GM19035 (cell line): ENCODE measurements at regions not wholly inside any gene's neighbourhood (a gene's known extent, or its start where the extent isn't known, plus 50 kb on each side); places are given as distances from the start of the nearest gene placed in this dataset.

Experiments used
- ATAC-seq: cut with Tn5 transposase; IDR thresholded peaks from one replicate; pipeline ENCODE4 v1.9.1; 2021; ENCODE audit not compliant: unreplicated experiment

DNA sequence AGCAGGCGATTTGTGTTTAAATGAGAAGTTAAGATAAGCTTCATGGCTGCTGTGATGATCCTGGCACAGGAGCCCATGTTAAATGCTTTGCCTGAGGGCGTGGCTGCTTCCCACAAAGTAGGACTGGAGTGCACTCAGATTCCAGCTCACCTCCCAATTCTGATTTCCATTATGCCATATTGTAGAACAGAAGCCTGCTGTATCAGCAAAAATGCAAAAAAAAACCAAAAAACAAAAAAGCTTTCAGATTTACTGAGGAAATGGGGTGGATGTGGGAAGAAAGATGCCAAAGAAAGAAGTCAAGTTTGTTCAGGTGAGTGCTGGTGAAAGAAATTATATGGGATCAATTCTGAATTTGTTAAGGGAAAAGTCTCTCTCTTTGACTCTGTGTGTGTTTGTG, 610.4 kb upstream of the NETO1 start:
- ATAC-seq, result no peak

DNA sequence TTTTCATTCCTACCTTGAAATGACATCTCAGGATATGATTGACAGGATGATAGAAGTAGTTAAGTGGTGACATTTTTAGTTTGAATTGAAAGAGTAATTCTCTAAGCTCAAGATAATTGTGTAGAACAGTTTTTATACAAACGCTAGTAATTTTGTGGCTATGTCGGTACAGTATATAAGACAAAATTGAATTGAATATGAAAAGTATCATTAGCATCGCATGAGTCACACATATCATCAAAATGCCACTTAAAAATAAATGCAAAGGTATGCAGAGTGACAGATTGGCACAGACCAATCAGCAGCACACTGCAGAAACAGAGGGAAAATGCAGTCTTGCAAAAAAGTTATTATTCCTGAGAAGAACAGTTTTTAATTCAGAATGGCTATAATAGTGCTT, 608.2 kb upstream of the NETO1 start:
- no peak for ATAC-seq

DNA sequence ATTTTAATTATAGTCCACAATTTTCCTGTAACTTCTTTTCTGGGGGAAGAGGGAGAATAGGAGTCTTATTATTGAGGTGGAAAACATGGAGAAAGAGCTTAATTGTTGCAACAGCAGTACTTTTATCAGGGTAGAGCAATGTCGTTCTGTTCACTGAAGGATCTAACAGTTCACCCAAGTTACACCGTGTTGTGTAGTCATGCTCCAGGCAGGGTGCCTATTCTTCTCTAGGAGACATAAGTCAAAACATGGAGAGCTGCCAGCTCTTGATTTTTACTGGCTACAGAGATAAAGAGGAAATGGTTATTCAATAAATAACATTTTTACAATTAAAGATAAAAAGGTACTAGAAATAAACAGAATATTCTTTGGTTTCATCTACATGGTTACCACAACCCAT, 594.3 kb upstream of the NETO1 start:
- ATAC-seq, result no peak

DNA sequence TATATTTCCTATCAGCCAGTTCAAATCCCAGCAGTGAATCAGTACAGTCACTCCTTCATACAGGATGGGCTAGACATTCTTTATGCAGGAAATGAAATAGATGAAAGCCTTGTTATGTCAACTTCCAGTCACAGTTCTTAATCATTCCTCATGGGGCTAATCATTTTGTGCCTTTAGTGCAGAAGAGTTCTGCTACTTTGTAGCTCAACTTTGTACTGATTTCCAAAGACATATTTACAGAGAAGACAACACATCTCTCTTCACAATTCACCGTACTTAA, 593.9 kb upstream of the NETO1 start:
- ATAC-seq, result no peak

DNA sequence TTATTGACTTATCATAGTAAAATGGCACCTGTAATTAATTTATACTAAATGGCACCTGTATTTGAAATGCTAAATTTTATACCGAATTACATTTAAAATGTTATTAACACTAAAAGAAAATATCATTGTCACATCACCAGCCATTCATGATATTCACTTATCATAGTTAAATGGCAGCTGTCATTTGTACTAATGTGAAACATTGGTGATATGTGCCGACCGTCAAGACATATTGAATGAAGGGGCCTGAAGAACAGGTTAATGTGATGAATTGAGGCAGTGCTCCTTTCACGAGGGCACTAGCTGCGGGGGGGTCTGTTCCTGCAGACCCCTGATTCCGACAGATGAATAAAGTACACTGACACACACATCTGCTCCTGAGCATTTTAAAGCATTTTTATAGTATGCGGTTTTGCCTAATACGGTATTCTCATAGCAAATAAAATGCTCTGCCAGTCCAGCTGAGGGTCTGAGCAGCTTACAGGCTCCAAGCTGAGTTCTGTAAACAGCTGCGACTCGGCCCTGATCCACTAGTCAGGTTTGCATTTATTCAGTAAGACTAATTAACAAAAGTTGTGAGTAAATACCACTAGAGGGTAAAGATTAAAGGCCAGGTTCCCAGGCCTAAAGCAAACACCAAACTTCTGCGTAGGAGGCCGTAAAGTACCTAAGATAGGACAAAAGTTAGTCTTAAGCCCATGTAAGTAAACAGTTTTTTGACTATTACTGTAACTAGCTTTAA, 593.4 kb upstream of the NETO1 start:
- ATAC-seq, result no peak

DNA sequence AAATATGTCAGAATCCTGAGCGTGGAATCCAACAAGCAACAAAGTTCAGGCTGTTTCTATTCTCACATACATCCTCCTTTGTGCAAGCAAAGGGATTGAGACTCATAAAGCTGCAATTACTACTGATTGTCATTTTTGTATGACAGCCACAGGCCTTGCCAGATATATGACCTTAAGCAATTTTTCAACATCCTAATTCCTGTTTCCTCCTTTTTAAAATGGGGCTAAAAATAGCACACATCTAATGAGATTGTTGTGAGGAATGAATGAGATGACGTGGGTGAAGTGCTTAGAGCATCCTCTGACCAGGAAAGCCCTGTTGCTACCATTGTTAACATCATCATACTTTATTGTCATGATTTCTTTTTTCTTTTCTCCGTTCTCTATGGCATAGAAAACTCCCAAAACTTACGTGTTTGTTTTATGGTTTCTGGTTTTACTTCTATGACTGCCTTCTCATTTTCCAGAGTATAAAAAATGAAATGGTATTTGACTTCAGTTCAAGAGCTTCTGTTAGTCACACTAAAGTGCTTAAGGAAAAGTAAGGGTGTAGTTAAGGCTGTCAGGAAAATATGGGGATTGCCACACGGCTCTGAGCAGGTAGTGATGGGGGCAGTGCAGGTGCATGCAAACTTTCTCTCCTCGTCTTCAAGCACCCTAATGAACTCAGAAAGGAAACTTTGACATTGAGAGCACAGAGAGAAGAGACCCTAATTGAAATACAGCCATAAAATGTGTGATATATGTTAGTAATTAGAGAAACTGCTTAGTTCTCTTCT, 590.6 kb upstream of the NETO1 start:
- no peak for ATAC-seq

DNA sequence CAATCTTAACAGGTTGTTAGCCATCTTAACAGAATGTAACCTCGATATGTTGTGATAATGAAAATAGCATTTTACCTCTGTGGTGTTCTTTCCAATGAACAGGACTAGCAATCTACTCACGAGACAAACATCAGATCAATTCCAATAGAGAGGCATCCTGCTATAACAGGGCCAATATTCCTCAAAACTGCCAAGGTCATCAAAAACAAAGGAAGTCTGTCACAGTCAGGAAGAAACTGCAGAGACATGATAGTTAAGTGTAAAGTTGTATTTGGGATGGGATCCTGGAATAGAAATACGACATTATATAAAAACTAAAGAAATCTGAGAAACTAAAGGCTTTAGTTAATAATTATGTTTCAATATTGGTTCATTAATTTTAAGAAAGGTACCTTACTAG, 588.9 kb upstream of the NETO1 start:
- no peak for ATAC-seq

DNA sequence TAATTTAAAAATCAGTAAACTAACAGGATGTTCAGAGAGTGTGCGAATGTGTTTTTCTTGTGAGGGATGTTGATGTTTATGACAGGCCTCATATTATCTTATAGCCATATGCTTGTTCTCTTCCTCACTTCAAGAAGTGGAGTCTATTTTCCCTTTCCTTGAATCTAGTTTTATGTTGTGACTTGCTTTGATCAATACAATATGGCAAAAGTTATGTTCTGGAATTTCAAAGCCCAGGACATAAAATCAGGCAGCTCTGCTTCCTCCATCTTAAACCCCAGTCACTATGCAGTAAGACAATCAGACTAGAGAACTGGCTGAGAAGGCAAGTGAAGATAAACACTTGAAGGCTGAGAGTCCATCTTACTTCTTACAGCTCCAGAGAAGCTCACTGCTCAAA, 585.1 kb upstream of the NETO1 start:
- ATAC-seq, result no peak

DNA sequence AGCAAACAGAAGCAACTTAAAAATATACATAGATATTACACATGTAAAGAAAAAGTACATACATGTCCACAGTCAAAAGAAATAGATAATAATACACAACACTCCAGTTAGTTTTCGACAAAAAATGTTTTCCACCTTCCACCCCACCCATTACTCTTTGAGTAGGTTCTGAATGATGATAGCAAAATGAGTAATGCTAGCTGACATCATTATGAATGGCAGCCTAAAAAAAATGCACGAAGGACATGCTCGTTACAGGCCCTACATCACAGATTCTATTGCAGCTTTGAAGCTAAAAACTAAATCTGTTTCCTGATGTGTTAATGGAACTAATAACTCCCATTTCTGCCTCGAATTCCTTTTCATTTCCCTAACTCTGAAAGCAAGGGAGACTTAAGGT, 578.7 kb upstream of the NETO1 start:
- ATAC-seq, result no peak

DNA sequence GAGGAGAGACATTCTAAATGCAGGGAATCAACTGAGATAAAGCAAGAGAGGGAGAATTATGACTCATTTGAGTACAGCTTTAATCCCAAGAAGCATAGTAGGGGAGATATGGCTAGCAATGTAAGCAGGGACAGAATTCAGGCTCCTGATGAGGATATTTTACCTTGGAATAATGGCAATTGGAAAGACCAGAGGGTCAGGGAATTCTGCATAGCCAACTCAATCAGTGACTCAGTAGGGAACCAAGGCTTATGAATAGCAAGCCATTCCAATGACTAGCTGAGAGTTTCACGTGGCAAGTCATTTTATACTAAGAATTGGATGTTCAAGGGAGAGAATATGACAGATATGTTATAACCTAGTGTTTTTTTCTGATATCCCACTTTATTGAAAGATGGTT, 563.8 kb upstream of the NETO1 start:
- ATAC-seq, result no peak

DNA sequence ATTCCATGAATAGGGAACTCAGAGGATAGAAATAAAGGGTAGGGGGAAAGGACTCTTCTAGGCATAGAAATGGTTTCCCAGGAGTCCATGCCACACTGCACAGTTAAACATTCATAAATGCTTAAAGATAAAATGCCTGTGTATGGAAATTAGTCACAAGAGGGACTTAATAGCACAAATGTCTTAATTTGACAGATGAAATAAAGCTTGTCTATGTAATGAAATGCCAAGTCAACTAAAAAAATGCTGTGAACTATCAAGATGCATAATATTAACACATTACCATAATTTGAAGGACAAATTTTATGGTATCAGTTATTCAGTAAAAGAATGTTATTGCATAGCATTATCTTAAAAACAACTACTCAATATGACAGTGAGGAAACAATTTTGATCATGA, 553.2 kb upstream of the NETO1 start:
- no peak for ATAC-seq

DNA sequence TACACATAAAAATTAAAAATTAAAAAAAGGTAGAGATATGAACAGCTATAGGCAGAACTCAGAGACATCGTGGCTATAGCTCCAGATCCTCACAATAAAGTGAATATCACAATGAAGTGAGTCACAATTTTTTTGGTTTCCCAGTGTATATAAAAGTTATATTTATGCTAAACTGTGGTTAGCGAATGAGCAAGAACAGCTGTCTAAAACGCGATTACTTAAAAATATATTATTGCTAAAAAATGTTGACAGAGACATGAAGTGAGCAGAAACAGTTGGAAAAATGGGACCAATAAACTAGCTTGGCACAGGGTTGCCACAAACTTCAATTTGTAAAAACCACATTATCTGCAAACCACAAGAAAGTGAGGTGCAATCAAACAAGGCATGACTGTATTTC, 551.7 kb upstream of the NETO1 start:
- no peak for ATAC-seq

DNA sequence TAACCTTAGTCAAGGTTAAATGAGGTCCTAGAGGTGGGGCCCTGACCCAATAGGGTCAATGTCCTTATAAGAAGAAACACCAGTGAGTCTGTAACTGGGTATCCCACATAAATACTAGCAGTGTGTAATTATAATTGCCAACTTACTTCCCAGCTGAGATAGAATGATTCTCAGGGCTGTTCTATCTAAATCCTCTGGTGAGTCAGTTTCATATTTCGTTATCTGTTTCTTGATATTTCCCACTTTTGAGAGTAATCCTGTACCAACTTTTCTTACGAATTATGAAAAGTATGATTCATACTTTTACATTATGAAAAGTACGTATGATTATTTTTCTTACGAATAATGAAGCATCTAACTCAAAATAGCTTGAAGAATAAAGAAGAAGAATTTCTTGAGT, 546.8 kb upstream of the NETO1 start:
- no peak for ATAC-seq

DNA sequence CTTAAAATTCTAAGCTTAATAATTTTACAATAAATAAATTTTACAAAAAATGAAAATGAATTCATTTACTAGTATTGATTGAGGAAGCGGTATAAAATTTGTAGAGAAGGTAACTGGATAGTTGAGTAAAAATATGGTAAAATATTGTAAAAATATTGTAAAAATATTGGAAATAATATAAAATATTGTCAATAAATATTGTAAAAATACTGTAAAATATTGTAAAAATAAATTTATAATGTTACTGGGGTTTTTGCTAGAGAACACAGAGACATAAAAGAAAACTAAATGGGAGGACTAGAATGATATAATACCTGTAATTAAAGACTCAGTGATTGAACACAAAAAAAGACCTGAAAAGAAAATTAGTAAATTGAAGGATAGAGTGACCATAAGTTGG, 546.3 kb upstream of the NETO1 start:
- no peak for ATAC-seq

DNA sequence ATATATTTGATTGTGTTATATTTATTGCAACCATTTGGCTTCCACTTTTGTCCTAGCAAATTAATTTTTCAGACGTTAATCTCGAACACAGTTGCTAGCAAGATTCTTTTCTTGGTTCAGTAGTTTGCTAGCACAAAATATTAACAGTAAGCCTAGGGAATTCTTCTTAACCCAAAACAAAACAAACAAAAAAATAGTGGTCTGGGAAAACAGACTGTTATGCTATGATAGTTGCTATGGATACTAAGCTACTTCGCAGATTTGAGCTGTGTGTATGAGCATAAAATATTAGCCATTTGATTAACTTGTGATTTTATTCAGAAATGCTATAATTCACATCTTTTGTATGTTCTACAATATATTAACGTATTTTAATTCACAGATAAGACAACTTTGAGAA, 541.5 kb upstream of the NETO1 start:
- ATAC-seq, result no peak

DNA sequence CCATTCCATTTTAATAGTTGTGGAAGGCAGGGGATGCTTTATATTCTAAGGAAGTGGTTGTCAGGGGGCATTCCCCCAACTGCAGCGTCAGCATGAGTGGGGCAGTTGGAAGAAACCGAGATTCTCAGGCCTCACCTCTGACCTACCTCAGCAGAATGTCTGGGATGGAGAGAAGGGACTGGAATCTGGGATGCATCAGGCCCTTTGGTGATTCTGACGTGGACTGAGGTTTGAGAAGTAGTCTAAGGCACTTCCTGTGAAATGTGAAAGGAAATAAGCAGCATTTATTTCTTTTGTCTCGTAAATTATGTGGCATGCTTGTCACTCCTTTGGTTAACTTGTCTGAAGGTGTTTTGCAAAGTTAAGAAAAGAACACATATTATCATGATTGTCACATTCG, 540.7 kb upstream of the NETO1 start:
- no peak for ATAC-seq

DNA sequence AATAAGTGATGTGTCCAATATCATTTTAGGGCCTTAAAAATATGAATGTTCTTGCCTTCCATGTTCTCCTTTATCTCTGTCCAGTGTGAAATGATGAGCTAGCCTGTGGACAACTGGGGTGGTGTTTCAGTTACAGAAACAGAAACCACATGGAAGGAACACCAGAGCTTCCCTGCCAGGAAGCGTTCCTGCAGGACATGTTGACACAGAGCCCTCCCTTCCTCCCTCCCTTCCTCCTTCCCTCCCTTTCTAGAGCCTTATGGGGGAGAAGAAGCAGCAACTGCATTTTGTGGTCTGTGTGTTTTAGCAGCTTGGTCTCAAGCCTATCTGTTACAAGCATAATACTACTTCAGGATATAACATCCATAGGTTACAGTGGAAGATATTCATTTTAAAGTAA, 539.7 kb upstream of the NETO1 start:
- ATAC-seq, result no peak

DNA sequence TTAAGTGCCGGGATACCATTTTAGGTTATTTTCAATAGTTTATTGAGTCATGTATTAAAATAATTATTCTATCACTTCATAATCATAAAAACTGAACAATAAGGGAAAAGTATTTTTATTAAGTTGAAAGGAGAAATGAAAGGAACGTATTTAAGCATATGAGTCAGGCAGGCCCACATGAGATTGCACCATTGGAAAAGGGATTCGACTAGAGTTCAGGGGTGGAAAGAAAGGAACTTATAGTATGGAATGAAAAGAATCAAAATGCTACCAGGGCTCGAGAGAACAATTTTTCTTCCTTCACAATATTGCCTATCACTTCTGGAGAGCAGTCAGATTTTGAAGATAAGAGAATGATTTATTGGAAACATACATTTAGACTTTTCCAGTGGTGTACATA, 516.5 kb upstream of the NETO1 start:
- no peak for ATAC-seq

DNA sequence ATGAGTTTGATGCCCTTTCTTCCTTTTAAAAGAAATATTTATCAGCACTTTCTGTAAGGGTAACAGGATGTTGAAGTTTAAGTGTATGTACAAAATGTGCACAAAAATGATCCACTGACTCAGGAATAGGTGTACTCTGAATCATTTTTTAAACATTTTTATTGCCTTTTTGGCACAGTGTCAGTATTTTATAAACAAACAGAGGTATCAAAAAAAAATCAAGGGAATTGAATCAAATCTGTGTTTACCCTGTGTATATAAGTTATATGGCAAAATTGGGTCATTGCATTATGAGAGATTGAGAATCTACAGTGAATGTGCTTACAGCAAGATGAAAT, 513.9 kb upstream of the NETO1 start:
- ATAC-seq, result no peak

DNA sequence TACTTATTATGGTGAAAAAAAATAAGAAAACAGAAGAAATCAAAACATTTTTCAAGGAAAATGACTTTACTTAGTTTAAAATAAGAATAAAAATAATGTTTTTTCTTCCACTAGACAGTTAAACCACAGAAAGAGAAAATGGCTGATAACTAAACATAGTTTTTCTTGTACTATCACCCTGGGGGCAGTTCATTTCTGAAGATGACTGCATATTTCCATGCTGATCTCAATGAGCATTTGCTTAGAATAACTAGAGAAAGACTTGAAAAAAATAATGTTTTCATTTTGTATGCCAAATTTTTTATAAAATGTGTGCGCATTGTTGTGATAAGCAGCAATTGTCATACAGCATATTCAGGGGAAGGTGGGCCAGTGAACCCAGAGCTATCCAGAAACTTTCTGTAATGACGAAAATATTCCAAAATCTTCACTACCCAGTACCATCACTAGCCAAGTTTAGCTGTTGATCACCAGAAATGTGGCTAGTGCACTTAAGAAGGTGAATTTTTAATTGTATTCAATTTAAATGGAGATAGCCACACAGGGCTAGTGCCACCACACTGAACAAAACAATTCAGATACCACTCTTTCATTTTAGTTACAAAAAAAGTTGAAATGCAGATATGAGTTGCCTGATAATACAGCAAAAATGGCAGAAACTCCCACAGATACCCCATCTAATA, 513.4 kb upstream of the NETO1 start:
- no peak for ATAC-seq

DNA sequence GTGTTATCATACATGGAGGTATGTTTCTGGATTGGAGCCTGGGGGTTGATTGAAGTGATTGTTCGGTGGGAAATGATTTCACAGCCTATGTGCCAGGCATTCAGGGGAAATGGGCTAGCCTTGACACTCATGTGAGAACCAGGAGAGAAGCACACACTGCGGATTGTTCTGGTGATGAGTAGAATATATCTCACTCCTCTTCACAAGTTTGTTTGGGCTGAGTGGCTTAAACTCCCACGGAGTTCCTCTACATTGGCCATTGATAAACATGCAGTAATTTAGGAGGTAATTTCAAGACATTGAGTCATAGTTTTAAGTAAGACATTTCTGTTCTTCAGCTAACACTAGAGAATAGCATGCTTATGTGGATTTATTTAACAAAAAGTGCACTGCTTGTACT, 498.9 kb upstream of the NETO1 start:
- no peak for ATAC-seq

DNA sequence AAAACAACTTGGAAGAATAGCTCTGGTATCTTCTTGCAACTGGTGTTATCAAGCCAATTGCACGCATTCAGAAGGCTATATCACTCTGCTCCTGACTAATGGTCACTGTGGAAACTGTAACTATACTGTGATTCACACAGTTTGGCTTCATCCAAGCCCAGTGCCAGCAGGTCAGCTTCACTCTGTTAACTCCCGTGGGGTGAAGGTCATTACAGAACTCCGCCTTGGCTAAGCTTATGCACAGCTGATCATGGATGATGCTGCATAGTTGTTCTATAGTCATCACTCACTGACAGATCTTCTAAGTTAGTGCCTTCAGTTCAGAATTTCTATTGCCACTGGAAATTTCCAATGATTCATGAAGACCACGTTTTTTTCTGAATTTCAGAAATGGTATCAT, 497.2 kb upstream of the NETO1 start:
- no peak for ATAC-seq

DNA sequence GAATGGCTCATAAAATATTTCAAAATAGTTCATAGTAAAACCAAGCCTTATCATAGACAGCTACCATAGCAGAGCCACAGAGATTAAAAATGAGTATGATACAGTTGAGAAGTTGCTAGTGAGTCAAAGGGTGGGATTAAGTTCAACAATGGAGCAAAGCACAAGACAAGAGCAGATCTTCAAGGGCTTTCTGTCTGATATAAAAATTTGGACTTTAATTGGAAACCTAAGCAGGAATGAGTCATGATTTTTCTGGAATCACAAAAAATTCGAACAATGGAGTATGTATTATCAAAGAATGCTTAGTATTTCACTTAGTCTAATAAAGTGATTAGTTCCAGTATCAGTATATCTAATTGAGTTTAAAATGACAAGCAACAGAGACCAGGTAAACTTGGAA, 487.3 kb upstream of the NETO1 start:
- ATAC-seq, result no peak
